Right lobe of liver (tissue), 4 donors: ENCODE measurements at regions not wholly inside any gene's neighbourhood (a gene's known extent, or its start where the extent isn't known, plus 50 kb on each side); places are given as distances from the start of the nearest gene placed in this dataset.

Experiments
- POLR2A ChIP-seq: fragments of 450-650 bp; IDR thresholded peaks from one replicate; pipeline ENCODE4 v1.6.1; 2017; ENCODE audit warnings: antibody characterized with exemption, mild to moderate bottlenecking
- TF ChIP-seq, protein P1 (sequence below), 4 donors: fragments of 200-600 bp in 3 of 4; fragments of 450-650 bp in 1 of 4; IDR thresholded peaks; one replicate each; pipeline versions ENCODE4 v1.5.1 to v1.8.0; 2016 to 2022; ENCODE audit warnings: antibody characterized with exemption in 4 of 4, mild to moderate bottlenecking in 2 of 4
- donor health status: DM: no; HTN: no; CAD: no.
- donor health status: DM: no; HTN: no; CAD: no.
- donor health status: DM: no; HTN: yes; CAD: no.

DNA sequence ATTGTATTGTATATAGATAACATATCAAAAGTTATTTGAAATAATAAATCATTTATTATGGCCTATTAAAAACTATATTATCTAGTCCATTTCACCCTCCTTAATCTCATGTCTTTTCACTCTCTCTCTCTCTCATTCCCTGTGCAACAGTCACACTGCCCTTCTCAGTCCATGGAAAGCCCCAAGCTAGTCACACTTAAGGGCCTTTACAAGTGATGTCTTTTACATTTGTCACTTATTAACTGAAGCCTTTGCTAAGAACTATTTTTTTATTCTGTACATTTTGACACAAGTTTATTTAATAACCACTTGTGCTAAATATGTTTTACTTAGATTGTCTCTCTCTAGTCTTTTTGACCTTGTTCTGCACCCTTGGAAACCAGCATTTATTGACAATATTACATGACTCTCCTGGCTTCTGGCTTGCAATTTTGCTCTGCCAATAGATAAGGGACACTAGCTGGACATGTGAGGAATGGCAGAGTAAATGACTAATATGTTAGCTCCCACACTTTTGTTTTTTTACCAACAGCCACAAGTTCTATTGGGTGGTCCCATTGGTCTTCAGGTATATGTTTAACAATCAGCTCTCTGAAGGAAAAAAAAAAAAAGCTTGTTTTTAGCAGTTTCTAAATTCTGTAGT lies 706.8 kb upstream of the POT1 start:
- TF ChIP-seq, protein P1, sequence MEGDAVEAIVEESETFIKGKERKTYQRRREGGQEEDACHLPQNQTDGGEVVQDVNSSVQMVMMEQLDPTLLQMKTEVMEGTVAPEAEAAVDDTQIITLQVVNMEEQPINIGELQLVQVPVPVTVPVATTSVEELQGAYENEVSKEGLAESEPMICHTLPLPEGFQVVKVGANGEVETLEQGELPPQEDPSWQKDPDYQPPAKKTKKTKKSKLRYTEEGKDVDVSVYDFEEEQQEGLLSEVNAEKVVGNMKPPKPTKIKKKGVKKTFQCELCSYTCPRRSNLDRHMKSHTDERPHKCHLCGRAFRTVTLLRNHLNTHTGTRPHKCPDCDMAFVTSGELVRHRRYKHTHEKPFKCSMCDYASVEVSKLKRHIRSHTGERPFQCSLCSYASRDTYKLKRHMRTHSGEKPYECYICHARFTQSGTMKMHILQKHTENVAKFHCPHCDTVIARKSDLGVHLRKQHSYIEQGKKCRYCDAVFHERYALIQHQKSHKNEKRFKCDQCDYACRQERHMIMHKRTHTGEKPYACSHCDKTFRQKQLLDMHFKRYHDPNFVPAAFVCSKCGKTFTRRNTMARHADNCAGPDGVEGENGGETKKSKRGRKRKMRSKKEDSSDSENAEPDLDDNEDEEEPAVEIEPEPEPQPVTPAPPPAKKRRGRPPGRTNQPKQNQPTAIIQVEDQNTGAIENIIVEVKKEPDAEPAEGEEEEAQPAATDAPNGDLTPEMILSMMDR (IDR thresholded peaks at IDR 0.05) = no peak
- no peak for TF ChIP-seq POLR2A
